WTC11 (cell line): ENCODE measurements at regions not wholly inside any gene's neighbourhood (a gene's known extent, or its start where the extent isn't known, plus 50 kb on each side); places are given as distances from the start of the nearest gene placed in this dataset.

Experiments used
- ATAC-seq: fragments of 200-7000 bp; cut with Tn5 transposase; 2 replicates; pipeline ENCODE4 v1.10.0; 2021; ENCODE audit warnings: mild to moderate bottlenecking, moderate library complexity
- CTCF ChIA-PET: fragments of 300-600 bp; sonication (Branson Sonifier 250); formaldehyde crosslinking; loops from one replicate; lab custom pipeline; 2021; ENCODE audit warnings: antibody characterized with exemption; lab: Charles Lee
- POLR2A ChIA-PET: fragments of 350-600 bp; sonication (Branson Sonifier 250); formaldehyde crosslinking; loops from one replicate; lab custom pipeline; 2021; ENCODE audit warnings: antibody characterized with exemption; lab: Charles Lee
- DNase-seq: peaks from one replicate; pipeline ENCODE4 v3.0.0; 2021; ENCODE audit warnings: low spot score
- H3K27ac Mint-ChIP-seq: 2 replicates; pipeline ENCODE4 v1.8.0; 2021; ENCODE audit warnings: mixed read lengths
- H3K27me3 Mint-ChIP-seq: 2 replicates; pipeline ENCODE4 v1.8.0; 2021; ENCODE audit warnings: low read depth, mild to moderate bottlenecking, moderate library complexity, mixed read lengths
- H3K36me3 Mint-ChIP-seq: 2 replicates; pipeline ENCODE4 v1.8.0; 2021; ENCODE audit warnings: mixed read lengths
- H3K4me1 Mint-ChIP-seq: 2 replicates; pipeline ENCODE4 v1.8.0; 2022; ENCODE audit warnings: mixed read lengths
- H3K4me3 Mint-ChIP-seq: 2 replicates; pipeline ENCODE4 v1.8.0; 2021; ENCODE audit warnings: mild to moderate bottlenecking, moderate library complexity, mixed read lengths
- H3K9me3 Mint-ChIP-seq: 2 replicates; pipeline ENCODE4 v1.8.0; 2021; ENCODE audit warnings: mixed read lengths
- ARID4B ChIP-seq: sonication (generic); formaldehyde crosslinking; IDR thresholded peaks from 2 replicates; pipeline ENCODE4 v1.8.0; 2023; ENCODE audit warnings: missing genetic modification reagents, mild to moderate bottlenecking, borderline replicate concordance
- CBFB ChIP-seq: sonication (generic); formaldehyde crosslinking; IDR thresholded peaks from 2 replicates; pipeline ENCODE4 v1.8.1; 2022; ENCODE audit warnings: mild to moderate bottlenecking, low read depth, missing genetic modification reagents
- GTF2I ChIP-seq: fragments of 250-450 bp; sonication (Bioruptor Pico); conservative IDR thresholded peaks from 2 replicates; pipeline ENCODE4 v1.4.0; 2021; ENCODE audit warnings: mild to moderate bottlenecking
- IRF2 ChIP-seq: sonication (generic); formaldehyde crosslinking; IDR thresholded peaks from 2 replicates; pipeline ENCODE4 v1.8.0; 2022; ENCODE audit warnings: low read depth, missing genetic modification reagents, borderline replicate concordance
- KAT7 ChIP-seq: sonication (generic); formaldehyde crosslinking; IDR thresholded peaks from 2 replicates; pipeline ENCODE4 v1.8.1; 2023; ENCODE audit warnings: missing genetic modification reagents, mild to moderate bottlenecking, borderline replicate concordance
- MLX ChIP-seq: sonication (generic); formaldehyde crosslinking; IDR thresholded peaks from 2 replicates; pipeline ENCODE4 v1.8.1; 2023; ENCODE audit warnings: mild to moderate bottlenecking, missing genetic modification reagents, moderate library complexity
- NR2C2 ChIP-seq: sonication (generic); formaldehyde crosslinking; IDR thresholded peaks from 2 replicates; pipeline ENCODE4 v1.8.0; 2022; ENCODE audit warnings: mild to moderate bottlenecking, missing genetic modification reagents
- PRRX2 ChIP-seq: fragments of 250-450 bp; sonication (Bioruptor Pico); IDR thresholded peaks from 2 replicates; pipeline ENCODE4 v1.8.0; 2021; ENCODE audit warnings: mild to moderate bottlenecking
- TEAD4 ChIP-seq: sonication (generic); formaldehyde crosslinking; IDR thresholded peaks from 2 replicates; pipeline ENCODE4 v1.8.0; 2022; ENCODE audit warnings: mild to moderate bottlenecking, missing genetic modification reagents
- USF2 ChIP-seq: sonication (generic); formaldehyde crosslinking; IDR thresholded peaks from 2 replicates; pipeline ENCODE4 v1.8.1; 2023; ENCODE audit warnings: mild to moderate bottlenecking, missing genetic modification reagents, moderate library complexity
- ZNF138 ChIP-seq: sonication (generic); formaldehyde crosslinking; conservative IDR thresholded peaks from 2 replicates; pipeline ENCODE4 v1.8.1; 2022; ENCODE audit warnings: mild to moderate bottlenecking, moderate library complexity, missing genetic modification reagents
- ZNF219 ChIP-seq: sonication (generic); formaldehyde crosslinking; IDR thresholded peaks from 2 replicates; pipeline ENCODE4 v1.8.0; 2023; ENCODE audit warnings: missing genetic modification reagents, mild to moderate bottlenecking, borderline replicate concordance
- ZNF532 ChIP-seq: fragments of 250-450 bp; sonication (Bioruptor Pico); IDR thresholded peaks from 2 replicates; pipeline ENCODE4 v1.9.0; 2021; ENCODE audit warnings: mild to moderate bottlenecking, borderline replicate concordance
- TF ChIP-seq, protein P1 (sequence below): fragments of 250-450 bp; sonication (Bioruptor Pico); IDR thresholded peaks from 2 replicates; pipeline ENCODE4 v1.9.0; 2021; ENCODE audit warnings: mild to moderate bottlenecking
- TF ChIP-seq, protein P2 (sequence below): sonication (generic); formaldehyde crosslinking; IDR thresholded peaks from 2 replicates; pipeline ENCODE4 v1.8.1; 2022; ENCODE audit warnings: mild to moderate bottlenecking, moderate library complexity, missing genetic modification reagents
- TF ChIP-seq, protein P3 (sequence below): sonication (generic); formaldehyde crosslinking; IDR thresholded peaks from 2 replicates; pipeline ENCODE4 v1.8.0; 2022; ENCODE audit warnings: mild to moderate bottlenecking, missing genetic modification reagents
- TF ChIP-seq, protein P4 (sequence below): fragments of 250-450 bp; sonication (Bioruptor Pico); IDR thresholded peaks from 2 replicates; pipeline ENCODE4 v1.9.0; 2021; ENCODE audit warnings: mild to moderate bottlenecking
- TF ChIP-seq, protein P5 (sequence below): fragments of 250-450 bp; sonication (Bioruptor Pico); IDR thresholded peaks from 2 replicates; pipeline ENCODE4 v1.8.0; 2021; ENCODE audit warnings: mild to moderate bottlenecking
- TF ChIP-seq, protein P6 (sequence below): sonication (generic); formaldehyde crosslinking; IDR thresholded peaks from 2 replicates; pipeline ENCODE4 v1.8.1; 2023; ENCODE audit warnings: mild to moderate bottlenecking, moderate library complexity, missing genetic modification reagents

GRCh38 chr21:24881506-24881905 lies 725.8 kb downstream of the MRPL39 start:
- H3K27me3 Mint-ChIP-seq = no peaks in the 10 kb centered on the region; the same call in 1 of the 2 replicates
- ChIA-PET CTCF (no interaction called here), POLR2A (no interaction called here)
- no peaks in the 10 kb centered on the region for H3K4me1 Mint-ChIP-seq
- H3K27ac Mint-ChIP-seq = no peak overlapping the region
- peaks cover 30% of the 10 kb centered on the region for H3K9me3 Mint-ChIP-seq
- H3K4me3 Mint-ChIP-seq = no peak overlapping the region
- DNase-seq (no peak), ATAC-seq (no peak)
- peaks cover 7% of the 10 kb centered on the region for H3K36me3 Mint-ChIP-seq
- TF ChIP-seq NR2C2 (no peak), TEAD4 (CRISPR knock-in tag) (no peak), GTF2I (CRISPR knock-in tag) (no peak), ZNF219 (no peak), CBFB (CRISPR knock-in tag) (no peak), KAT7 (CRISPR knock-in tag) (no peak), ZNF532 (CRISPR knock-in tag) (no peak), IRF2 (CRISPR knock-in tag) (no peak), MLX (no peak), ZNF138 (CRISPR knock-in tag) (no peak), PRRX2 (CRISPR knock-in tag) (no peak), ARID4B (CRISPR knock-in tag) (no peak), USF2 (CRISPR knock-in tag) (no peak)
- TF ChIP-seq, protein P1, sequence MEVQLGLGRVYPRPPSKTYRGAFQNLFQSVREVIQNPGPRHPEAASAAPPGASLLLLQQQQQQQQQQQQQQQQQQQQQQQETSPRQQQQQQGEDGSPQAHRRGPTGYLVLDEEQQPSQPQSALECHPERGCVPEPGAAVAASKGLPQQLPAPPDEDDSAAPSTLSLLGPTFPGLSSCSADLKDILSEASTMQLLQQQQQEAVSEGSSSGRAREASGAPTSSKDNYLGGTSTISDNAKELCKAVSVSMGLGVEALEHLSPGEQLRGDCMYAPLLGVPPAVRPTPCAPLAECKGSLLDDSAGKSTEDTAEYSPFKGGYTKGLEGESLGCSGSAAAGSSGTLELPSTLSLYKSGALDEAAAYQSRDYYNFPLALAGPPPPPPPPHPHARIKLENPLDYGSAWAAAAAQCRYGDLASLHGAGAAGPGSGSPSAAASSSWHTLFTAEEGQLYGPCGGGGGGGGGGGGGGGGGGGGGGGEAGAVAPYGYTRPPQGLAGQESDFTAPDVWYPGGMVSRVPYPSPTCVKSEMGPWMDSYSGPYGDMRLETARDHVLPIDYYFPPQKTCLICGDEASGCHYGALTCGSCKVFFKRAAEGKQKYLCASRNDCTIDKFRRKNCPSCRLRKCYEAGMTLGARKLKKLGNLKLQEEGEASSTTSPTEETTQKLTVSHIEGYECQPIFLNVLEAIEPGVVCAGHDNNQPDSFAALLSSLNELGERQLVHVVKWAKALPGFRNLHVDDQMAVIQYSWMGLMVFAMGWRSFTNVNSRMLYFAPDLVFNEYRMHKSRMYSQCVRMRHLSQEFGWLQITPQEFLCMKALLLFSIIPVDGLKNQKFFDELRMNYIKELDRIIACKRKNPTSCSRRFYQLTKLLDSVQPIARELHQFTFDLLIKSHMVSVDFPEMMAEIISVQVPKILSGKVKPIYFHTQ = no peak
- TF ChIP-seq, protein P2, sequence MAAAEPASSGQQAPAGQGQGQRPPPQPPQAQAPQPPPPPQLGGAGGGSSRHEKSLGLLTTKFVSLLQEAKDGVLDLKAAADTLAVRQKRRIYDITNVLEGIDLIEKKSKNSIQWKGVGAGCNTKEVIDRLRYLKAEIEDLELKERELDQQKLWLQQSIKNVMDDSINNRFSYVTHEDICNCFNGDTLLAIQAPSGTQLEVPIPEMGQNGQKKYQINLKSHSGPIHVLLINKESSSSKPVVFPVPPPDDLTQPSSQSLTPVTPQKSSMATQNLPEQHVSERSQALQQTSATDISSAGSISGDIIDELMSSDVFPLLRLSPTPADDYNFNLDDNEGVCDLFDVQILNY (CRISPR knock-in tag) = no peak
- TF ChIP-seq, protein P3, sequence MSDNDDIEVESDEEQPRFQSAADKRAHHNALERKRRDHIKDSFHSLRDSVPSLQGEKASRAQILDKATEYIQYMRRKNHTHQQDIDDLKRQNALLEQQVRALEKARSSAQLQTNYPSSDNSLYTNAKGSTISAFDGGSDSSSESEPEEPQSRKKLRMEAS (CRISPR knock-in tag) = no peak
- TF ChIP-seq, protein P4, sequence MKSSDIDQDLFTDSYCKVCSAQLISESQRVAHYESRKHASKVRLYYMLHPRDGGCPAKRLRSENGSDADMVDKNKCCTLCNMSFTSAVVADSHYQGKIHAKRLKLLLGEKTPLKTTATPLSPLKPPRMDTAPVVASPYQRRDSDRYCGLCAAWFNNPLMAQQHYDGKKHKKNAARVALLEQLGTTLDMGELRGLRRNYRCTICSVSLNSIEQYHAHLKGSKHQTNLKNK = no peak
- TF ChIP-seq, protein P5, sequence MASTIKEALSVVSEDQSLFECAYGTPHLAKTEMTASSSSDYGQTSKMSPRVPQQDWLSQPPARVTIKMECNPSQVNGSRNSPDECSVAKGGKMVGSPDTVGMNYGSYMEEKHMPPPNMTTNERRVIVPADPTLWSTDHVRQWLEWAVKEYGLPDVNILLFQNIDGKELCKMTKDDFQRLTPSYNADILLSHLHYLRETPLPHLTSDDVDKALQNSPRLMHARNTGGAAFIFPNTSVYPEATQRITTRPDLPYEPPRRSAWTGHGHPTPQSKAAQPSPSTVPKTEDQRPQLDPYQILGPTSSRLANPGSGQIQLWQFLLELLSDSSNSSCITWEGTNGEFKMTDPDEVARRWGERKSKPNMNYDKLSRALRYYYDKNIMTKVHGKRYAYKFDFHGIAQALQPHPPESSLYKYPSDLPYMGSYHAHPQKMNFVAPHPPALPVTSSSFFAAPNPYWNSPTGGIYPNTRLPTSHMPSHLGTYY (CRISPR knock-in tag) = no peak
- TF ChIP-seq, protein P6, sequence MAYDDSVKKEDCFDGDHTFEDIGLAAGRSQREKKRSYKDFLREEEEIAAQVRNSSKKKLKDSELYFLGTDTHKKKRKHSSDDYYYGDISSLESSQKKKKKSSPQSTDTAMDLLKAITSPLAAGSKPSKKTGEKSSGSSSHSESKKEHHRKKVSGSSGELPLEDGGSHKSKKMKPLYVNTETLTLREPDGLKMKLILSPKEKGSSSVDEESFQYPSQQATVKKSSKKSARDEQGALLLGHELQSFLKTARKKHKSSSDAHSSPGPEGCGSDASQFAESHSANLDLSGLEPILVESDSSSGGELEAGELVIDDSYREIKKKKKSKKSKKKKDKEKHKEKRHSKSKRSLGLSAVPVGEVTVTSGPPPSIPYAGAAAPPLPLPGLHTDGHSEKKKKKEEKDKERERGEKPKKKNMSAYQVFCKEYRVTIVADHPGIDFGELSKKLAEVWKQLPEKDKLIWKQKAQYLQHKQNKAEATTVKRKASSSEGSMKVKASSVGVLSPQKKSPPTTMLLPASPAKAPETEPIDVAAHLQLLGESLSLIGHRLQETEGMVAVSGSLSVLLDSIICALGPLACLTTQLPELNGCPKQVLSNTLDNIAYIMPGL (CRISPR knock-in tag) = no peak
